GM19397 (cell line): ENCODE measurements at regions not wholly inside any gene's neighbourhood (a gene's known extent, or its start where the extent isn't known, plus 50 kb on each side); places are given as distances from the start of the nearest gene placed in this dataset.

ENCODE experiments used
- ATAC-seq: cut with Tn5 transposase; IDR thresholded peaks from one replicate; pipeline ENCODE4 v1.9.1; 2021; ENCODE audit warnings: mild to moderate bottlenecking, moderate library complexity; ENCODE audit not compliant: unreplicated experiment

DNA sequence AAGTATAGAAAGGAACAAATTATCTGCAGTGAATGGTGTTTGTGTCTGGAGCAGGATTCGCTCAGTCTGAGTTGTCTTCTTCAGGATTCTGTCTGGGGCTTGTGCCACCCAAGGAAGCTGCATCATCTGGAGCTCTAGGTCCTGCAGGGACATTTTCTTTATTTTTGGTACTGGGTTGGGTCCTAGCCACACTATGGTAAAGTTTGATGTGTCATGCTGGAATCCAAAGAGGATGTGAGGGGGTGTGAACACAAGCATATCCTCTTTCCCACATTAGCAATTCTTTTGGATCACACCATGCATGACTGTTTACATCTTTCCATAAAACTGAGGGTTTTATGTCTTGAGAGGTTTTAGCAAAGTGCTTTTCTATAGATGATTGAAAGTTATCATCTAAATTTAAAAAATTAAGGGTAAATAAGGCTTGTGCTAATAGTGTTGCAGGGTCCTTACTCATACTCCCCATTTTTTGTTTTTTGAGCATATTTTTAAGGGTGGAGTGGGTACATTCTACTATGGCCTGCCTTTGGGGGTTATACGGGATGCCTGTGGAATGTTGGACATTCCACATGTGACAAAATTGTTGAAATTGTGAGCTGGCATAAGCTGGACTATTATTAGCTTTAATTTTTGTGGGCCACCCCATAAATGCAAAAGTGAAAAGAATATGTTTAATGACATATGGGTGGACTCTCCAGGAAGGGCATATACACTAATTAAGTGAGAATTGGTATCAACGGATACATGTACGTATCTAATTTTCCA, 152.0 kb upstream of the HMCN1 start:
- no peak for ATAC-seq

DNA sequence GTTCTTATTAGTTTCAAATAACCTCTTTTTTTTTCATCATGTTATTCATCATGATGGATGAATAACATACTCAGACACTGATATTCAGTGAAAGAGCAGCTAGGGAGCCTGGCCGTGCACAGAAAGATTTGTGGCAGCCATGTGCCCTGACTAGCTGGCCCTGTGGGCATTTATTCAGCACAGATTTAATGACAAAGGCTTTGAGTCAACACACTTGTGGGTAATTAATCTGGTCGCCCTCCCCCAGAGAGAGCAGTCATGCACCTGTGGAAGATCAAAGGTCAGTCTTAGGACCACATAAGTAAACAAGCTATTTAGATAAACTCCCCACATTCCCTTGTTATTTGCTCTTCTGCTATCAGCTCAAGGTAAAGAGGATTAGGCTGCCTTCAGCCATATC, 153.2 kb upstream of the HMCN1 start:
- ATAC-seq, result no peak

DNA sequence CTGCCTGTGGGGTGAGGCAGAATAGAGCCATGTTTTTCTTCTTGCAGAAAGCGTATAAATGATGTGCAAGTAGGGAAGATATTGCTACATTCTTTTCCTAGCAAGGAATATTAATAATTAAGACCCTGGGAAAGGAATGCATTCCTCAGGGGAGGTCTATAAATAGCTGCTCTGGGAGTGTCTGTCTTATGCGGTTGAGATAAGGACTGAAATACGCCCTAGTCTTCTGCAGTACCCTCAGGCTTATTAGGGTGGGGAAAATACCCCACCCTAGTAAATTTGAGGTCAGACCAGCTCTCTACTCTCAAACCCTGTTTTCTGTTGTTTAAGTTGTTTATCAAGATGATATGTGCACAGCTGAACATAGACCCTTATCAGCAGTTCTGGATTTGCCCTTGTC, 155.9 kb upstream of the HMCN1 start:
- no peak for ATAC-seq

DNA sequence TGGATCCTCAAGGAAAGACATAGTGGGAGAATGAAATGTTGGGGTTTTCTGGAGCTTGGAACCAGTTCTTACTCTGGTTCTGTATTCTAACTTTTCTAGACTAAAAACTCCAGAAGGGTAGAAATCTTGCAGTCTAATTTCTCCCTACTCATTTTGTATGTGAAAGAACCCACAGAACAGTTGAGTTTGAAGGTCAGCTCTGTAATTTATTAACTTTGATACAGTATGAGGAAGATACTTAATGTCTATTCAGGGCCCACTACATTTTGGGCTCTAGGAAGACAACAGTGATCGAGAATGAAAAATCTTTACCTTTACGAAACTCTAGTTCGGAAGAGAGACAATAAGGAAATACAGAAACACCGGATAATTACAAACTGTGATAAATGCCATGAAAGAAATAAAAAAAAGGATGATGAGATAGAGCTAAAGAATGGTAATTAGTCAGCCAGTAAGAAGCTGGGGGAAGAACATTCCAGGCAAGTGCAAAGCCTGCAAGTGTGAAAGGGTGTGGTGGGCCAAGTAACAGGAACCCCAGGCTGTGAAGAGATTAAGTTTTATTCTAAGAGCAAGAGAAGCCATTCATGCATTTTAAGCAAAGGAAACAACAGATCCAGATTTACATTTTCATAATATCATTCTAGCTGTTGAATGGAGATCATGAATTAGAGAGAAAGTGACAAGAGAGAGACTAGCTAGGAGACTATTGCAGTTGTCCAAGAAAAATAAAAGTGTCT, 159.9 kb upstream of the HMCN1 start:
- no peak for ATAC-seq

DNA sequence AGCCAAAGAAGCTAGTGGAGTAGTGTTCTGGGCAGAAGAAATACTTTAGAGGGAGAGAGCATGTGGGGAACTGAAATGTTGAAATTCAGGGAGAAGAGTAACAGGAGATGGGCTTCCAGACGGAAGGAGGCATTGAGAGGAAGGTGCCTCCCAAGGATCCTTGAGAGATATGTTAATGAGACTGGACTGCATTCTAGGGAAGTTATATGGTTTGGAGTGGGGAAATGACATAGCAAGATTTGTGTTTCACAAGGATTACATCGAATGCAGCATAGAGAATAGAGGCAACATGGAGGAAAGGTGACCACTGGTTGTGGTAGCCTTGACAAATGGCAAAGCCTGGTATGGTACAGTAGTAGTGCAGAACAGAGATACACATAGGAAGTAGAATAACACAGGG, 160.5 kb upstream of the HMCN1 start:
- no peak for ATAC-seq

DNA sequence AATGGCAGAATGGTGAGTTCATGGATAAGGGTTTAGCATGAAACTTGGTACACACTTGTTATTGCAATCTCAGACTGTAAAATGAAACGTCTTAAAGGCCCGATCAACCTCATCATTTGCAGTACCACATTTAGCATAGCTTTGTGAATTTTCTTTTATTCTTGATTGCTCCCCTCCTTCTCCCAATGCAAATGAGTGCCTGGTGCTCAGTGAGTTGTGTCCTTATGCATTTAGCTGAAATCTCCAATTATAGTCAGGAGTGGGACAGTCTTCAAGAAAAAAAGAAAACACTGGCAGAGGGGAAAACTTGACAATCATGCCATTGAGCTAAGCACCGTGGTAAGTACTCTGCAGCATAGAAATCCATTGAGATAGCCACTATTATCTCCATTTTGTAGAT, 161.0 kb upstream of the HMCN1 start:
- no peak for ATAC-seq

DNA sequence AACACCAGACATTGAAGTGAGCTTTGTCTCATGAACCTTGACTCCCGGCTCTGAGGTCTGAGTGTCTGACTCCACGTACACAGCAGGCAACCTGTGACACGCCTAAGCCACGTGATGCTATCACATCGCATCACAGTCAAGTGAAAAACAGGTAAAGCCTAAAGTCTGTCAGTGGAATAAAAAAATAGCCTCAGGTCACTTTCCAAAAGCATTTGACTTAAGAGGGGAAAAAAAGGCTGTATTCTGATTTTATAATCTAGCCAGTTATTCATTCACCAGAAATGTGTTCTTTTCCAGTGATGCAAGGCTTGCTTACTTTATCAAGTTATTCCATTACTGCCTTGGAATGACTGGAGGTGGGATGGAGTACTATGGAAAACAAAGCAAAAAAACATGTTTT, 163.2 kb upstream of the HMCN1 start:
- no peak for ATAC-seq

DNA sequence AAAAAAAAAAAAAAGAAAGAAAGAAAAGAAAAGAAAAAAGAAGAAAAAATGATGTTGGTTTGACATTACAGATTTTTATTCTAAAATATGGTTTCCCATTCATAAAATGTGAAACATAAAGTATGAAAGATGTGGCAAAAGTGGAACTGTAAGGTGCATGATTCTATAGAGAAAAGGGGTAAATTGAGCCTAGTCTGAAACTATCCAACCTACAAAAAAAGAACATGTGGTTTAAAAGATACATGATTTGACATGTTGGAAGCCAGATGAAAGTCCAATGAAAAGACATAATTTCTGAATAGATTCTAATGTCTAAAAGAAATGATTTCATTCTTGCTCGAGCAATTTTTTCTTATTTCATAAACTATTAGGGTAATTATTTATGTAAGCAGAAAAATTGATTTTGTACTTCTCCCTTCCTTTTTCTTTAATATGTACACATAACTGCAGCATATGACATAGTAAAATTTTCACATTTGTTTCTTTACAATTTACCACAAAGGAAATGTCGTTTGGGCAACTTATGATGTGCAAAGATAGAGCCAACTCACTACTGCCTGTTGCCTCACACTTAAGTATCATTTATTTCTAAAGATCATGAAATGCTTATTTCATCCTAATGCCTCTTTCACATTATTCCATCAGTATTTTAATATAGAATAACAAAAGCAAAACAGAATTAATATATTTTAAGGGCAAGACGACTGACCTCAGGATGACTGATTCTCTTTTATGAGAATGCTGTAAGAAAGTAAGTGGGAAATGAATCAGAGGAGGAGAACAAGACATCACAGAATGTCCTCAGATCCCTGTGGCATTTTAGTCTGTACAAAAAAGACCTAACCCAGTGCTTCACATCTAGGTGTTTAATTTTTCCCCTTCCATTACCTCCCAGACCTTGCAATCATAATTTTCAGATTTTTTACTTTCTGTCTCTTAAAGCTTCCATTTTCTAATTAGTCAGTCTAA, 165.8 kb upstream of the HMCN1 start:
- ATAC-seq, result no peak

DNA sequence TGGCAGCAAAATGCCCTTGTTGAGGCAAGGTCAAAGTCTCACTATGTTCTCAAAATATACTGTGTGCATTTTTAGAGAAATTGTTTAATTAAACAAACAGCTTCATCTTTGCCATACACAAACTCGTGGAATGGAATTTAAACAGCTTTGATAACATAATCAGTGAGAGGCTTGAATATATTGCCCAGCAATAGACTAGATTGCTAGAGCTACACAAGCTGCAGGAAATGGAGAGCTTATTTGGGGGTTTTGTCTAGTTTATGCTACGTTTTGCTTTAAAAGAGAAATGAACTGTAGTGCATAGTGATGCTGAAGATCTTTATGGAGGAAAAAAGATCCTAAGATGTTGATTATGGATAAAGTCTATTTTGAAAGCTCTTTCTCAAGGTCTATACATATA, 166.8 kb upstream of the HMCN1 start:
- ATAC-seq, result no peak

DNA sequence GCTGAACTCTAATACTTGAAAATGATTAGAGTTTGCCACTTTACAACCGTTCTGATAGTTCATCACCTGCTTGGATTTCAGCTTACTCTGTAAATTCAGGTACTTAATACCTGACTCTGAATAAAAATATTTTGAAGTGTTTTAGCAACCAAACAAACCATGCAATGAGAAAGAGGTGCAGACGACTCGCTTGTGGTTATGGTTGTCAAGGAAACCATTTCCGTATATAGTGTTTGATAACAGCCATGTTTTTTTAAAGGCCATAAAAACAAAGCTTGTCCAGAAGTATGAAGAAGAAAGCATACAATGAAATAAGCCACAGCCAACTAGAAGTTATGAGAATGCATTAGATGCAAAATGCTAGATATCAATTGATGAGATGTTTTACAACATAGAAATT, 167.2 kb upstream of the HMCN1 start:
- no peak for ATAC-seq

DNA sequence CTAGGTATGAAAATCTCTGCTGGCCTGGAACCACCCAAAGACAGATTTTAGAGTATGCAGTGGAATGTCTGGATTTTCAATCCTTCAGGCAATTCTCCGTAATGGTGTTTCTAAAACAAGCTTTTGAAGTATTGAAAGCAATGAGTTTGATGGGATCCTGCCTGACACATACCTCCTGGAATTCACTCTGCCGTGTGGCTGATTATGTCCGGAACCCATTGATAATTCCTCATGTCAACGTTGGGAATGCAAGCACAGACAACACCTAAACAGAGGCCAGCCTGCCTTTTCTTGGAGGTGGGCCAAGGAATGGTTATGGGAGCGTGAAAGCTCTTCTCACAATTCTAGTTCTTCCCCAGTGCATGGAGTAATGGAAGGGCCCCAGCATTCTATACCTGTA, 168.9 kb upstream of the HMCN1 start:
- ATAC-seq, result no peak

DNA sequence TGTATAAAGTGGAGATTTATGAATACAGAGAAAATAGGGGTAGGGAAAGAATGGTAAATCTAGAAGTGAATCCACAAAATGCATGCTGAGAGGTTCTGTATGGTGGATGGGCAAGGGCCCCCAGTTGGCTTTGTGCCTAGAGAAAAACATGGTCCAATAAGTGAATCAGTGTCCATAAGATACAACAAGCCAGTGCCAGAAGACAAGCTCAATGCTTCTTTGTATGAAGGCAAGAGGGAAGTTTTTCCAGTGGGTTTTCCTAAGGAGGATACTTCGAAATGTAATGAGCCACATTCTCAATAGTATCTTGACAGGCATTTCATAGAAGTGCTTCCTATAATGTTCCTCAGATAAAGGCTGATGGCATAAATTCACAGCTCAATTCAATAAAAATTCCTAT, 169.4 kb upstream of the HMCN1 start:
- no peak for ATAC-seq

DNA sequence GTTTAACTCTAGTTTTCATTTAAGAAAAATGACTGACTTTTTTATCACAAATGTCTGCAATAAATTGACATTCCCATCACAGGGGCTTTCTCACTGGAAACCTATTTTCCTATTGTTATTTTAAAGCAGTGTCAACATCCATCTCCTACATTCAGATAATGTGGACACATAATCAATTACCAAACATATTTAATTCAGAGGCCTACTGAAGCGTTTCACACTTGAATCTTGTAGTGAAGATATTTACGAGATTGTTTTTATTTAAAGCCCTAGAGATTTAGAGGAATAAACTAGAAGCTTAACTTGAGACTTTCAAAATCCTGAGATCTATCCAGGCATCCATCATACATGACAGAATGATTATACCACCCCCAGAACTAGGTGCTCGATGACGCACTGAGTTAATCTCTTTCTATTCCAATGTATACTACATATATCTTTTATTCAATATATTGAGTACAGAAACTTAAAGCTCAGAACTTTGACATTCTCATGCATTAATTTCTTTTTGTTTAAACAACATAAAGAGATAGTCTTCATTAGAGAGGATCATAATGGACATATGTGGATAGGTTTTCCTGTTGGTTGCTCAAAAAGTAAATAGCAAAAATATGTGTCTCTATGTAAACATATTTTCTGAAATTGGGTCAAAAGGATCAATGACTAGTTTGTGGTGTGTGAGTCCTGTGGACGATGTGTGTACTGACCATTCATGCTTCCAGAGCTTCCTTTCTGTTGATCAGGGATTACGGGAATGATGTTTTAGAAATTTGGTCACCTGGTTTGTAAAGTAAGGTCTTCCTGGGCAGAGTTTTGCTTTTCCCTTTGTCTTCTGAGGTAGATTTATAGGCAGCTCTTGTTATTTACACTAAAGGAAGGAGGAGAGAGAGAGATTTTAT, 171.5 kb upstream of the HMCN1 start:
- ATAC-seq, result no peak

DNA sequence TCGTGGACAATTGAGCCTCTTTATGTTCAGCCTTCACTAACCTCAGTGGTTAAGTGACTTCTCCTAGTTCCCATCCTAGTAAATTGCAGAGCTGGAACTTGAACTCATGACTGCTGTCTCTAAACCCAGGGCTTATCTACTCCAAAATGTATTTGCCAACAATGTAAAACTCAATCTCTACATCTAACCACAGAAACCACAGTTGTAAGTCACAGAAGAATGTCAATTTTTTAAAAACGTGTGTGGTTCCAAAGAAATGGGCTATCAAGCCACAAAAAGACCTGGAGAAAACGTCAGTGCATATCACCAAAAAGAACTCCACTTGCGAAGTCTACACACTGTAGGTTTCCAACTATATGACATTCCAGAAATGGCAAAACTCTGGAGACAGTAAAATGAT, 172.6 kb upstream of the HMCN1 start:
- ATAC-seq, result no peak

DNA sequence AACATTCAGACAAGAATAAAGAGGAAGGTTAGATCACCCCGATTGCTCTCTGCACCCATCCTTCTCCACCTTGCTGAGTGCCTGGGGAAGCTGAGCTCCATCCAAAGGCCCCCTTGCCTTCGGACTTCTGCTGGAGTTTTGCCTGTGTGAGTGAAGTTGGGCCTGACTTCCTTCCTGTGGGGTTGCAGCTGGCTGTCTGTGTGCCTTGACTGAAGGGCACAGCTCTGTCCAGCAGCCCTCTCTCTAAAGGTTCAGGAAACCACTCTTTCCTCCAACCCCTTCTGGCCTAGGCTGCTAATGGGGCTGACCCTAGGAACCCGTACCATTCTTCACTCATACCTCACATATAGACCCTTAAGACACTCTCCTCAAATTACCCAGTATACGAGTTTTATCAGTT, 173.4 kb upstream of the HMCN1 start:
- no peak for ATAC-seq

DNA sequence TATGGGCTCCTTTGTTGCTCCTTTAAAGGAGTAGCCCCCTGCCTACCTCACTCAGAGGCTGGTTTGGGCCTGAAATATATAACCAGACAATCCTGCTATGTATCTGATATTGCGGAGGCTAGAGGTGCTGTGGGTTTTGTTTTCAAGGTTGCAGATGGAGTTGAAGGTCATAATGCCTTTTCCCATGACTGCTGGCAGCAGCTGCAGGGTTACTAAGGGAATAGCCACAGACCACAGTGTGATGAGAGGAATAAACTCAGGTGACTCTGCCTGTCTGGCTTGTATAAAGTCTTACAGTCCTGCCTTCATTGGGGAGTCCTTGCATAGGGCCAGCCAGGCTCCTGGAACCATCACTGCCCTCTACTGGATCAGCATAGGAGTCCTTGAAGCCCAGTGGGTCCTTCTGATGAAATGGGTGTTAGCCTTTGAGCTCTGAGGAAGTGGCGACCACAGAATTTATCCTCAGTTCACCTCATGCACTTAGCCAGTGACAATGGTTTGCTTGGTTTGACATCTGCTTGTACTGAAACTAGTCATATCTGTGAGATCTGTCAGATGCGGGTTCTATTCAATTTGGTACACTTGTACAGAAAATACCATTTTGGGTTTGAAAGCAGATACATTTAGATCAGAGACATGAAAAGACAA, 174.4 kb upstream of the HMCN1 start:
- peak; percentile 93 for ATAC-seq

DNA sequence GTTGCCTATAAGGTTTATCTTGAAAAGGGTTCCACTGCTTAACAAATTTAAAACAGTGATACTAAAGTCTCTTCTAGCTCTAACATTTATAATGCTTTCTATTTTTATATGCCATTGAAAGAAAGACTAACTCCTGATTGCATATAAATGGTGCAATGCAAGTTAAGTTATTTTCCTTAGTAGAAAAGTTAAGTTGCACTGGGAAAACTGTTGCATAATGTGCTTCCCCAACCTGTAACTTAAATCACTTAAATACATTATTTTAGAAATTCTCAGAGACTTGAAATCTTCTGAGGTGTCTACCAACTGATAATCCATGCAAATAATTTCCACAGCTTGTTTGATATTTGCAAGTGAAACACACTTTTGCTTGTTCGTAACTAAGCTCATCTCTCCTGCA, 175.0 kb upstream of the HMCN1 start:
- ATAC-seq, result no peak

DNA sequence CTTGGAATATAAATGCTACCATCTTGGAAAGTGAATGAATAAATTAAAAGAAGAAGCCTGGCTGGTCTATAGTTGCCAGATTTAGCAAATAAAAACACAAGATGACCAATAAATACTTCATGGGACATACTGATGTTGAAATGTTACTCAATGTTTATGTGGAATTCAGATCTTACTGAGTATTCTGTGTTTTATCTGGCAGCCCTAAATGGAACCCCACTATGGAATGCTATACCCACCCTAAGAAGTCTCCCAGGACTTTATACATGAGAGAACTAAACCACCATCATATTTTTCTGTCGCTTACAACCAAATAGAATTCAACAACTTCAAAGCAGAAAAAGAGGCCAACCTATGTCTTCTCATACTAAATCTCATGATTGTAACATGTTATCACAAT, 177.6 kb upstream of the HMCN1 start:
- no peak for ATAC-seq

DNA sequence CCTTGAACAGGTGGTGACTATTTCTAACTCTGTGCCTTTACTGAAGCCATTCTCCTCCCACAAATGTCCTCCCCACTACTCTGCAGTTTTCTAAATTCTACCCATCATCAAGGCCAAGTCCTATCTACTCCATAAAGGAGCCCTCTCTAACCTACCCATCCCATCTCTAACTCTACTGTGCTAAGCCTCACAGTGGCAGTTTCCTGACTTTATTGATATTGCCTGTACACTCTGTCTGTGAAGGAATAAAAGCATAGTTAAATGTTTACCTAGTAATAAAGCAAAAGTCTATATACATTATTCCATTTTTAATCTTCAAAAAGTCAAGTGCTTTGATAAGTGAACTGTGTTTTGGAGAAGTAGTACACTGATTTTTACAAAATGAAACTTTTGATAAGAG, 178.4 kb upstream of the HMCN1 start:
- no peak for ATAC-seq

DNA sequence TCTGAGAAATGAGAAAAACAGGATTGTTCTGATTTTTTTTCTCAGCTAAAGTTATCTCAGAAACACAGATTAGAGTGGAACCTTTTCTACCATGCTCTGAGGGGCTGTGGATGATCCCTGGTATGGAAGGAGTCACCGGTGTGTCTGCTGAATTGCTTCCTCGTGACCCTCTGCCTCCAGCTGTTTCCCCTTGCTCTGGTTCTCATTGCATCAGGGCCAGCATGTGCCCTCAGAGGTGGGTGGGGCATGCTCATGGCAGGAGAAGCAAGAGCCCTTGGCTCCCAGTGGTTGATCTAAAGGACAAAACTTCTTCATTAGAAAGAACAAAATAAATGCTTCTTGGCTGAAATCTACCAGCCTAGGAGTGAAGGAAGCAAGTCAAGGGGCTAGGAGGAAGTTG, 183.2 kb upstream of the HMCN1 start:
- ATAC-seq, result no peak
